Tibial artery (tissue), 4 donors: ENCODE measurements at regions not wholly inside any gene's neighbourhood (a gene's known extent, or its start where the extent isn't known, plus 50 kb on each side); places are given as distances from the start of the nearest gene placed in this dataset.

ENCODE experiments used
- DNase-seq, 2 donors: peaks; one replicate each; pipeline ENCODE4 v3.0.0-alpha.2; 2019
- H3K27ac ChIP-seq, 2 donors: fragments of 200-600 bp; sonication (generic) in 1 of 2; 1 replicate in 1 of 2; 2 replicates in 1 of 2; pipeline ENCODE4 v1.5.1; 2018 to 2019; ENCODE audit warnings: mild to moderate bottlenecking in 1 of 2
- H3K27me3 ChIP-seq, 2 donors: fragments of 200-600 bp; sonication (generic) in 1 of 2; one replicate each; pipeline versions ENCODE4 v1.5.1 to v1.6.0; 2016 to 2019
- H3K36me3 ChIP-seq, 3 donors: fragments of 200-600 bp; sonication (generic) in 2 of 3; one replicate each; pipeline ENCODE4 v1.5.1; 2016 to 2019; ENCODE audit warnings: mild to moderate bottlenecking in 2 of 3
- H3K4me1 ChIP-seq, 4 donors: fragments of 200-600 bp; sonication (generic) in 2 of 4; 1 replicate in 3 of 4; 2 replicates in 1 of 4; pipeline ENCODE4 v1.5.1; 2016 to 2019
- H3K4me3 ChIP-seq, 2 donors: fragments of 200-600 bp; sonication (generic) in 1 of 2; 1 replicate in 1 of 2; 2 replicates in 1 of 2; pipeline ENCODE4 v1.5.1; 2018 to 2019; ENCODE audit warnings: mild to moderate bottlenecking in 2 of 2
- H3K9me3 ChIP-seq, 3 donors: fragments of 200-600 bp; sonication (generic) in 1 of 3; one replicate each; pipeline ENCODE4 v1.5.1; 2016 to 2019
- intact Hi-C: fragments of 100-400 bp; cut with DNase I; formaldehyde crosslinking; loops from one replicate; pipeline ENCODE4 v1.15.0; 2023; ENCODE audit warnings: low total_unique reads
- TF ChIP-seq, protein P1 (sequence below), 2 experiments: fragments of 200-600 bp in 1 of 2; fragments of 450-650 bp in 1 of 2; IDR thresholded peaks; one replicate each; pipeline ENCODE4 v1.5.1; 2017 to 2019; ENCODE audit warnings: antibody characterized with exemption in 2 of 2, mild to moderate bottlenecking in 1 of 2, moderate library complexity in 1 of 2

DNA sequence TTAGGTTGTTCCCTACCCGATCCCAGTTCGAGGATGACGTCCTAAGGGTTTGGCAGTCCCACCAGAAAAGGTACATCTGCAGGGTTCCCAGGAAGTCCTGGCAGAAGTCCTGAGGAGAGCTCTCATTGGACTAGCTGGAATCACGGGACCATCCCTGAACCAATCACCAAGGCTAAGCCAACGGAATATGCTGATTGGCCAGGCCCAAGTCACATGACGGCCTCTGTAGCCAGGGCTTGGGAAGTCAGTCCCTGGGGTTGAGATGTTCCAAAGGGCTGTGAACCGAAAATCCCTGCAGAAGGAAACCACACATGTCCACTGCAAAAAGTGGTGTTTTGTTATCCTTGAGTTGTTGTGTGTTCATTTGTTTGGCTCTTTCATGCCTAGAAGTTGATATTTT, 68.2 kb upstream of the ZNF423 start:
- Histone ChIP-seq H3K27me3 (peaks cover 0 to 21% of the 10 kb centered on the region in 2 donors), H3K36me3 (no peaks in the 10 kb centered on the region), H3K4me3 (no peak overlapping the region), H3K9me3 (no peaks in the 10 kb centered on the region), H3K4me1 (no peaks in the 10 kb centered on the region), H3K27ac (no peak overlapping the region)
- TF ChIP-seq, protein P1, sequence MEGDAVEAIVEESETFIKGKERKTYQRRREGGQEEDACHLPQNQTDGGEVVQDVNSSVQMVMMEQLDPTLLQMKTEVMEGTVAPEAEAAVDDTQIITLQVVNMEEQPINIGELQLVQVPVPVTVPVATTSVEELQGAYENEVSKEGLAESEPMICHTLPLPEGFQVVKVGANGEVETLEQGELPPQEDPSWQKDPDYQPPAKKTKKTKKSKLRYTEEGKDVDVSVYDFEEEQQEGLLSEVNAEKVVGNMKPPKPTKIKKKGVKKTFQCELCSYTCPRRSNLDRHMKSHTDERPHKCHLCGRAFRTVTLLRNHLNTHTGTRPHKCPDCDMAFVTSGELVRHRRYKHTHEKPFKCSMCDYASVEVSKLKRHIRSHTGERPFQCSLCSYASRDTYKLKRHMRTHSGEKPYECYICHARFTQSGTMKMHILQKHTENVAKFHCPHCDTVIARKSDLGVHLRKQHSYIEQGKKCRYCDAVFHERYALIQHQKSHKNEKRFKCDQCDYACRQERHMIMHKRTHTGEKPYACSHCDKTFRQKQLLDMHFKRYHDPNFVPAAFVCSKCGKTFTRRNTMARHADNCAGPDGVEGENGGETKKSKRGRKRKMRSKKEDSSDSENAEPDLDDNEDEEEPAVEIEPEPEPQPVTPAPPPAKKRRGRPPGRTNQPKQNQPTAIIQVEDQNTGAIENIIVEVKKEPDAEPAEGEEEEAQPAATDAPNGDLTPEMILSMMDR (IDR thresholded peaks at IDR 0.05) = no peak
- DNase-seq = peak in 1 of 2 donors; percentile 29
- intact Hi-C loops = no loop called here

DNA sequence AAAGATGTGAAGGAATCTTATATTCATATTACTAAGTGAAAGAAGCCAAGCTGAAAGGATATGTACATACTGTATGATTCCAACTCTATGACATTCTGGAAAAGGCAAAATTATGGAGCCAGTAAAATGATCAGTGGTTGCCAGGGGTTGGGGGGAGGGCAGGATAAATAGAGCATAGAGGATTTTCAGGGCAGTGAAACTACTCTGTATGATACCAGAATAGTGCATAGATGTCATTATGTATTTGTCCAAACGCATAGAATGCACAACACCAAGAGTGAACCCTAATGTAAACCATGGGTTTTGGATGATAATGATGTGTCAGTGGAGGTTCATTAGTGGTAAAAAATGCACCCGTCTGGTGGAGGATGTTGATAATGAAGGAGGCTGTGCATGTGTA, 71.0 kb upstream of the ZNF423 start:
- Histone ChIP-seq H3K27me3 (peaks cover 0 to 16% of the 10 kb centered on the region in 2 donors), H3K4me1 (no peaks in the 10 kb centered on the region), H3K9me3 (no peaks in the 10 kb centered on the region), H3K36me3 (no peaks in the 10 kb centered on the region), H3K4me3 (no peak overlapping the region), H3K27ac (no peak overlapping the region)
- intact Hi-C loops = no loop called here
- TF ChIP-seq, protein P1 (IDR thresholded peaks at IDR 0.05) = no peak
- DNase-seq = no peak

DNA sequence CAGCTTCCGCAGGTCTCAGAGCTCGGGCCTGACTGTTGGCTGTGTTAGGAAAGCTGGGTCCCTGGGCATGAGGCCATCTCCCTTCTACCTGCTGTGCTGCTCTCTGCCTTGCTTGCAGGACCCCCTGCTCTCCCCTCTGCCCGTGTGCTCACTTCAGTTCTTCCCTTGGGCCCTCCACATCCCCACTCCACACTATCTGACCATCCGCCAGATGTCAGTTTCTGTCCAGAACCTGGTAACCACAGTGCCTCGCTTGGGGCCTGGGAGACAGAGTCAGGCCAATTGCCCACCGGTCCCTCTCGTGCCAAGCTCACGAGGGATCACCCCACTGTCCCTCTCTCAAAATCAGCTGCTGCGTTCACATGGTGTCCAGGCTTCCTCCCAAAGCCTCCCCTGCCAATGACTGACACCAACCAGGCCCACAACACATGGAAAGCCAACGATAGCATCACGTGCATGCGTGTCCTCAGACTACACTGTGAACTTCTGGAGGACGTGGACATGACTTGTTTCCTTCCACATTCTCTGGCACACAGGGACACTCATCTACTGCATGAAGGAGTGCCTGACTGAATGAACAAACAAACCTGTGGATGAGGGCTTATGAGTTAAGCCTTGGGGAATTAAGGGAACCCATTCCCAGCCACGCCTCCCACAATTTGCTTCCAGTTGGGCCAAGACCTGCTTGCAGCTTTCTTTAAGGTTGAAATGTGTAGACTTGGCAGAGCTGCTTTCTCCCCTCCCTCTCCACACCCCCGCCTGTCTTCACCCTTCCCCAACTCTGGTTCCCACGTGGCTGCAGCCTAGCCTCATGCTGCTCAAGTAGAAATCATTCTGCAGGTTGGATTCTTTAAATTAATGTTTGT, 72.5 kb upstream of the ZNF423 start:
- TF ChIP-seq, protein P1 (IDR thresholded peaks at IDR 0.05) = no peak
- DNase-seq = no peak
- Histone ChIP-seq H3K36me3 (no peaks in the 10 kb centered on the region), H3K27ac (no peak overlapping the region), H3K27me3 (peaks cover 0 to 2% of the 10 kb centered on the region in 2 donors), H3K9me3 (no peaks in the 10 kb centered on the region), H3K4me3 (no peak overlapping the region), H3K4me1 (no peaks in the 10 kb centered on the region)
- intact Hi-C loops = no loop called here

DNA sequence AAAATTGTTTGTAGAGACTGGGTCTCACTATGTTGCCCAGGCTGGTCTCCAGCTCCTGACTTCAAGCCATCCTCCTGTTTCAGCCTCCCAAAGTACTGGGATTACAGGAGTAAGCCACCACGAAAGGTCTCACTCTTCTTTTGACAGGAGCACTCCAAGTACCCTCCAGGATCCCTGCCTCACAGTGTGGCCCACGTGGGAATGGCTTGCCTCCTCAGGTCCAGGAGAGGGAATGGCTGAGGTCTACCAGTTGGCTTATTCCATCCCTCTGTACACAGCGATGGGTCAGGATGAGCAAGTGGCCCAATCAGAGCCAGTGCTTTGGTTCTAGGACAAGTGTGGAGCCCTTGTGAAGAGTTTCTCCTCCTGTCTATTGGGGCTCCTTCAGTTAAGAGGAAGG, 73.7 kb upstream of the ZNF423 start:
- Histone ChIP-seq H3K27ac (no peak overlapping the region), H3K36me3 (no peaks in the 10 kb centered on the region), H3K27me3 (no peaks in the 10 kb centered on the region), H3K4me1 (no peaks in the 10 kb centered on the region), H3K9me3 (no peaks in the 10 kb centered on the region), H3K4me3 (no peak overlapping the region)
- TF ChIP-seq, protein P1 (IDR thresholded peaks at IDR 0.05) = no peak
- intact Hi-C loops = no loop called here
- no peak for DNase-seq

DNA sequence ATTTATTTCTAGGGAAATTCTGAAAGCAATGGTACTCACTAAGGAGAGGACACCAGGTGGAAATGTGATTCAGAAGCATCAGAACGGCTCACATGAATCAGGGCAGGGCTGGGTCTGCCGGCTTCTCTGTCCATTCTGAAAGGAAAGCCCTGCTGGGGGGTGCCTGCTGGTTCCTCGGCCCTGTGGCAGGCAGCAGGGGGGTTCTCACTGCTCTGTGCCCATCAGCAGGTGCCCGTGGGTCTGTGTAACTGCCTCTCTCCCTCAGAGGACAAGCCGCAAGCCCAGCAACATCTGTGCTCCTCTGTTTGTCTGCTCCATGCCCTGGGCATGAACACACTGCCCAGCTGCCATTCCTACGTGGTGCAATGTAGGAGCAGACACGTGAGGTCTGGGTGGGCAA, 74.9 kb upstream of the ZNF423 start:
- no peak for DNase-seq
- Histone ChIP-seq H3K27ac (no peak overlapping the region), H3K4me3 (no peak overlapping the region), H3K27me3 (no peaks in the 10 kb centered on the region), H3K4me1 (no peaks in the 10 kb centered on the region), H3K36me3 (no peaks in the 10 kb centered on the region), H3K9me3 (no peaks in the 10 kb centered on the region)
- intact Hi-C loops = no loop called here
- TF ChIP-seq, protein P1 (IDR thresholded peaks at IDR 0.05) = no peak
